ENCODE measurements at regions not wholly inside any gene's neighbourhood (a gene's known extent, or its start where the extent isn't known, plus 50 kb on each side); places are given as distances from the start of the nearest gene placed in this dataset.

- no peak overlapping the region for H3K4me3 ChIP-seq (ENCODE audit: low read depth, low read length)
- TF ChIP-seq CTCF (IDR thresholded peaks at IDR 0.05; ENCODE audit: borderline replicate concordance, insufficient read depth, low read depth, low read length) = no peak
Measured at GRCh38 chr13:47080621-47081020, 183.8 kb upstream of the HTR2A start.

- no peak overlapping the region for H3K4me3 ChIP-seq (ENCODE audit: low read depth, low read length)
- no peak for TF ChIP-seq CTCF (IDR thresholded peaks at IDR 0.05; ENCODE audit: borderline replicate concordance, insufficient read depth, low read depth, low read length)
Measured at GRCh38 chr13:47076500-47076899, 179.6 kb upstream of the HTR2A start.

- no peak overlapping the region for H3K4me3 ChIP-seq (ENCODE audit: low read depth, low read length)
- TF ChIP-seq CTCF (IDR thresholded peaks at IDR 0.05; ENCODE audit: borderline replicate concordance, insufficient read depth, low read depth, low read length) = no peak
Measured at GRCh38 chr13:47069133-47069532, 172.3 kb upstream of the HTR2A start.

GRCh38 chr13:47067306-47067705, 170.5 kb upstream of the HTR2A start:
- TF ChIP-seq CTCF (IDR thresholded peaks at IDR 0.05; ENCODE audit: borderline replicate concordance, insufficient read depth, low read depth, low read length) = no peak
- no peak overlapping the region for H3K4me3 ChIP-seq (ENCODE audit: low read depth, low read length)

- no peak for TF ChIP-seq CTCF (IDR thresholded peaks at IDR 0.05; ENCODE audit: borderline replicate concordance, insufficient read depth, low read depth, low read length)
- H3K4me3 ChIP-seq (ENCODE audit: low read depth, low read length) = no peak overlapping the region
Measured at GRCh38 chr13:47066226-47066625, 169.4 kb upstream of the HTR2A start.

- TF ChIP-seq CTCF (IDR thresholded peaks at IDR 0.05; ENCODE audit: borderline replicate concordance, insufficient read depth, low read depth, low read length) = no peak
- H3K4me3 ChIP-seq (ENCODE audit: low read depth, low read length) = no peak overlapping the region
Measured at GRCh38 chr13:47064381-47064780, 167.5 kb upstream of the HTR2A start.

GRCh38 chr13:47049276-47049989, 152.6 kb upstream of the HTR2A start:
- no peak overlapping the region for H3K4me3 ChIP-seq (ENCODE audit: low read depth, low read length)
- no peak for TF ChIP-seq CTCF (IDR thresholded peaks at IDR 0.05; ENCODE audit: borderline replicate concordance, insufficient read depth, low read depth, low read length)

All from GM12875 (cell line).